ENCODE measurements at regions not wholly inside any gene's neighbourhood (a gene's known extent, or its start where the extent isn't known, plus 50 kb on each side); places are given as distances from the start of the nearest gene placed in this dataset.

GRCh38 chr14:82836256-82836950 is 1302.8 kb upstream of the SEL1L start:
- no peak overlapping the region for H3K4me3 ChIP-seq (ENCODE audit: low read depth, low read length)
- DNase-seq (ENCODE audit: low read depth), result no peak
- TF ChIP-seq CTCF (IDR thresholded peaks at IDR 0.05; ENCODE audit: low read depth, low read length) (no peak), MYC (IDR thresholded peaks at IDR 0.05; ENCODE audit: low read depth, low read length) (no peak), MAX (IDR thresholded peaks at IDR 0.05; ENCODE audit: low read depth, low read length) (no peak), POLR2A (IDR thresholded peaks at IDR 0.05; ENCODE audit: extremely low read depth, insufficient read length) (no peak)

- no peak overlapping the region for H3K4me3 ChIP-seq (ENCODE audit: low read depth, low read length)
- no peak for TF ChIP-seq MAX (IDR thresholded peaks at IDR 0.05; ENCODE audit: low read depth, low read length)
- no peak for TF ChIP-seq POLR2A (IDR thresholded peaks at IDR 0.05; ENCODE audit: extremely low read depth, insufficient read length)
- no peak for TF ChIP-seq CTCF (IDR thresholded peaks at IDR 0.05; ENCODE audit: low read depth, low read length)
- TF ChIP-seq MYC (IDR thresholded peaks at IDR 0.05; ENCODE audit: low read depth, low read length), result no peak
- DNase-seq (ENCODE audit: low read depth), result peak; percentile 9
Observed at GRCh38 chr14:82837611-82838140, 1304.0 kb upstream of the SEL1L start.

- no peak for DNase-seq (ENCODE audit: low read depth)
- TF ChIP-seq POLR2A (IDR thresholded peaks at IDR 0.05; ENCODE audit: extremely low read depth, insufficient read length) (no peak), CTCF (IDR thresholded peaks at IDR 0.05; ENCODE audit: low read depth, low read length) (no peak), MYC (IDR thresholded peaks at IDR 0.05; ENCODE audit: low read depth, low read length) (no peak), MAX (IDR thresholded peaks at IDR 0.05; ENCODE audit: low read depth, low read length) (no peak)
- H3K4me3 ChIP-seq (ENCODE audit: low read depth, low read length), result no peak overlapping the region
Observed at GRCh38 chr14:82850576-82850975, 1316.9 kb upstream of the SEL1L start.

GRCh38 chr14:82854131-82854530 is 1320.5 kb upstream of the SEL1L start:
- no peak overlapping the region for H3K4me3 ChIP-seq (ENCODE audit: low read depth, low read length)
- DNase-seq (ENCODE audit: low read depth), result no peak
- TF ChIP-seq MYC (IDR thresholded peaks at IDR 0.05; ENCODE audit: low read depth, low read length) (no peak), CTCF (IDR thresholded peaks at IDR 0.05; ENCODE audit: low read depth, low read length) (no peak)

- H3K4me3 ChIP-seq (ENCODE audit: low read depth, low read length), result no peak overlapping the region
- no peak for TF ChIP-seq CTCF (IDR thresholded peaks at IDR 0.05; ENCODE audit: low read depth, low read length)
- no peak for TF ChIP-seq MYC (IDR thresholded peaks at IDR 0.05; ENCODE audit: low read depth, low read length)
- TF ChIP-seq POLR2A (IDR thresholded peaks at IDR 0.05; ENCODE audit: extremely low read depth, insufficient read length), result no peak
- TF ChIP-seq MAX (IDR thresholded peaks at IDR 0.05; ENCODE audit: low read depth, low read length), result no peak
- no peak for DNase-seq (ENCODE audit: low read depth)
Observed at GRCh38 chr14:82854901-82855300, 1321.2 kb upstream of the SEL1L start.

Data from NB4 (cell line).